SK-N-MC (cell line): ENCODE measurements at regions not wholly inside any gene's neighbourhood (a gene's known extent, or its start where the extent isn't known, plus 50 kb on each side); places are given as distances from the start of the nearest gene placed in this dataset.
"Not testable (repeated sequence)": the region's sequence is repeated elsewhere in the genome, so short reads cannot be mapped to it uniquely, and the experiment has no call there.

Experiments used
- DNase-seq: peaks from one replicate; pipeline ENCODE4 v3.0.0-alpha.2; 2011; ENCODE audit warnings: low read depth, low spot score
- H3K27ac ChIP-seq: fragments of 200-600 bp; sonication (generic); 2 replicates; pipeline ENCODE4 v1.5.1; 2016; ENCODE audit warnings: mixed run types
- H3K36me3 ChIP-seq: fragments of 200-600 bp; sonication (generic); 2 replicates; pipeline ENCODE4 v1.6.1; 2017; ENCODE audit warnings: antibody characterized with exemption, low read length, mixed read lengths; ENCODE audit not compliant: insufficient read depth
- H3K4me3 ChIP-seq: fragments of 200-600 bp; sonication (generic); 2 replicates; pipeline ENCODE4 v1.5.1; 2016
- H3K9ac ChIP-seq: fragments of 200-600 bp; sonication (generic); 2 replicates; pipeline ENCODE4 v1.8.0; 2017; ENCODE audit warnings: mixed run types, mixed read lengths; ENCODE audit not compliant: insufficient read length
- H3K9me3 ChIP-seq: fragments of 200-600 bp; sonication (generic); 2 replicates; pipeline ENCODE4 v1.6.1; 2017; ENCODE audit warnings: low read depth, mild to moderate bottlenecking, antibody characterized with exemption, low read length, moderate library complexity, mixed read lengths
- EZH2 ChIP-seq: fragments of 200-600 bp; sonication (generic); IDR thresholded peaks from one replicate; pipeline ENCODE4 v1.6.1; 2017; ENCODE audit warnings: antibody characterized with exemption
- FOXP2 ChIP-seq: optimal IDR thresholded peaks from 2 replicates; pipeline ENCODE3; 2011; ENCODE audit warnings: mild to moderate bottlenecking, moderate library complexity; ENCODE audit not compliant: insufficient read depth; ENCODE audit errors: extremely low read length, control extremely low read depth
- POLR2AphosphoS5 ChIP-seq: IDR thresholded peaks from 2 replicates; pipeline ENCODE4 v1.6.1; 2012; ENCODE audit warnings: mild to moderate bottlenecking, low read depth, low read length, borderline replicate concordance

DNA sequence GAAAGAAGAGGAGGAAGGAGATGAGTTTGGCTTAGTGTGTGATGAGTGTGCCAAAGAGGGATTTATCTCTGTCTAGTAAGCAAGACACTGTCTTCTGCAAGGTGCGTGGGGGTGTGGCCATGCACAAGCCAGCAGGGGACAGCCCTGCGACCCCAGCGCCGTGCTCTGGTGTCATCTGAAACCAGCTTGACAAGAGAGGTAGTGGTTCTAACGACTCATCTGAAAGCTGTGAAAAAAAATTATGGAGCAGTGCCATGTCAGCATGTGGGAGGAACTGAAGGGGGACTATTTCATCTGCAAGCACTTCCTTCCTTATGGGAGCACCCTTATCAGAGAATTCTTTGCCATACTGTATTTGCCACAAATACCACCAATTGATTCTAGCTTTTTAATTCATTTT is 398.6 kb downstream of the PSAT1 start:
- TF ChIP-seq EZH2 = no peak
- TF ChIP-seq FOXP2 = no peak
- TF ChIP-seq POLR2AphosphoS5 = no peak
- no peaks in the 10 kb centered on the region for H3K36me3 ChIP-seq
- no peak overlapping the region for H3K9ac ChIP-seq
- no peak for DNase-seq
- H3K9me3 ChIP-seq = no peaks in the 10 kb centered on the region
- no peak overlapping the region for H3K27ac ChIP-seq
- no peak overlapping the region for H3K4me3 ChIP-seq

DNA sequence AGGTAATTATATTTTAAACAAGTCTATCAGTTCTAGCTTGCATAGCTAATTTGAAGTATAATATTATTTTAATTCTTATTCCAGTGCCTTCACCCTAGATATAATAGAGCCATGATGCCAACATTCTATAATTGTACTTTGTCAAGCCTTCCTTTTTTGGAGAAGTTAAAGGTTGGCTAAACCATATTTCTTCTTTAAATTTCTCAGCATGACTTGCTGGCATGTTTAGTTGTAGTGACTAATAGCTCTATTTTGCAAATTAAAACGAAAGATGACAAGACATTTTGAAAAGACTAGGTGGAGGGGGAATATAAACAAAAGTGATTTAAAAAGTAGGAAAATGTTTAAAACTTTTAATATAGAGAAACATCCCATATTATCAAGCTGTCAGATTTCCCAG is 400.7 kb downstream of the PSAT1 start:
- no peak for DNase-seq
- Histone ChIP-seq H3K4me3 (no peak overlapping the region), H3K9me3 (no peaks in the 10 kb centered on the region), H3K36me3 (no peaks in the 10 kb centered on the region), H3K27ac (no peak overlapping the region), H3K9ac (no peak overlapping the region)
- no peak for TF ChIP-seq FOXP2
- TF ChIP-seq POLR2AphosphoS5 = no peak
- TF ChIP-seq EZH2 = no peak

DNA sequence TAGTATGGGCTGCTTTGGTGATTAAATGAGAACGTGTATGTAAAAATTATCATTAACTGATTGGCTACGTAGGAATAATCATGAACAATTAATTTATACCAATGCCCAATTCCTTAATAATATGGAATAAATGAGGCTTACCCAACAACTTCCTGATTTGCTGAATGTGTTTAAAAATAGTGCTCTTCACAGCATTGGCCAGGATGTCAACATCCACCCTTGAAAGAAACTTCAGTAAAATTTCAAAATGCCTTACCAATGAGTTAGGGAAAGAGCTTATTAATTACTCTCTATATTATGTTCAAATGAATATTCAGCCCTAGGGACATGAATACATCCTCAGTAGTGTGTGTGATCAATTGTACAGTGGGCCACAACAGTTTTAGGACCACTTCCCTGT is 401.4 kb downstream of the PSAT1 start:
- no peak overlapping the region for H3K4me3 ChIP-seq
- no peak for DNase-seq
- no peak overlapping the region for H3K9ac ChIP-seq
- H3K27ac ChIP-seq = no peak overlapping the region
- H3K9me3 ChIP-seq = no peaks in the 10 kb centered on the region
- H3K36me3 ChIP-seq = no peaks in the 10 kb centered on the region
- no peak for TF ChIP-seq FOXP2

DNA sequence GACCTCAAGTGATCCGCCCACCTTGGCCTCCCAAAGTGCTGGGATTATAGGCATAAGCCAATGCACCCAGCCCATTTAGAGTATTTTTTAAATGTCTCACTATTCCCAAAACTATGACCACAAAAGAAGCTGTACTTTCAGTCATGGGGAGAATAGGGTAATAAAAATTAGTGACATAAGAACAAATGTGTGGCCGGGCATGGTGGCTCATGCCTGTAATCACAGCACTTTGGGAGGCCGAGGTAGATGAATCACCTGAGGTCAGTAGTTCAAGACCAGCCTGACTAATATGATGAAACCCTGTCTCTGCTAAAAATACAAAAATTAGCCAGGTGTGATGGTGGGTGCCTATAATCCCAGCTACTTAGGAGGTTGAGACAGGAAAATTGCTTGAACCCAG is 402.3 kb downstream of the PSAT1 start:
- H3K36me3 ChIP-seq, DNase-seq, H3K4me3 ChIP-seq, H3K27ac ChIP-seq, H3K9me3 ChIP-seq, H3K9ac ChIP-seq: not testable (repeated sequence)

DNA sequence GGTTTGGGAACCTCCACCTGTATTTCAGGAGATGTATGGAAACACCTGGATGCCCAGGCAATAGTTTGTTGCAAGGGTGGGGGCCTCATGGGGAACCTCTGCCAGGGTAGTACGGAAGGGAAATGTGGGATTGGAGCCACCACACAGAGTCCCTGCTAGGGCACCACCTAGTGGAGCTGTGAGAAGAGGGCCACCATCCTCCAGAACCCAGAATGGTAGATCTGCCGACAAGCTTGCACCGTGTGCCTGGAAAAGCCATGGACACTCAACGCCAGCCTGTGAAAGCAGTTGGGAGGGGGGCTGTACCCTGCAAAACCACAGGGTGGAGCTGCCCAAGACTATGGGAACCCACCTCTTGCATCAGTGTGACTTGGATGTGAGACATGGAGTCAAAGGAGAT is 407.2 kb downstream of the PSAT1 start:
- H3K4me3 ChIP-seq, H3K27ac ChIP-seq, H3K36me3 ChIP-seq, H3K9ac ChIP-seq, DNase-seq, H3K9me3 ChIP-seq: not testable (repeated sequence)

DNA sequence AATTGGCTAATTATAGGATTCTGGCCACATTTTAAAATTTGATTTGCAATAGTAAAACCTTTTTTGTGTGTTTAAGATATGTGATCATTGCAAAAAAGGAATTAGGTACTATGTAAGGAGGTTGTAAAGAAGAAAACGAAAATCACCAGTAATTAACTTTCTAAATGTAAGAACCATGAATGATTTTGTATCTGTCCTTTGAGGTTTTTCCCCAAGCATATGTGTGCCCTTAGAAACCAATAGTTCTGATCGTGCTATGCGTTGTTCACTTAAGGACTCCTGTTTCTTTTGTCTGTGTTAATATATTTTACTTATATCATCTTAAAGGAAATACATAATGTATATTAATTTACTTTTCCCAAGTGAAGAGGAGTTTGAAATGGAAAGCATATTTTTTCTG is 410.2 kb downstream of the PSAT1 start:
- Histone ChIP-seq H3K27ac (no peak overlapping the region), H3K9ac (no peak overlapping the region), H3K9me3 (no peaks in the 10 kb centered on the region), H3K36me3 (no peaks in the 10 kb centered on the region), H3K4me3 (no peak overlapping the region)
- no peak for TF ChIP-seq EZH2
- TF ChIP-seq POLR2AphosphoS5 = no peak
- TF ChIP-seq FOXP2 = no peak
- no peak for DNase-seq

DNA sequence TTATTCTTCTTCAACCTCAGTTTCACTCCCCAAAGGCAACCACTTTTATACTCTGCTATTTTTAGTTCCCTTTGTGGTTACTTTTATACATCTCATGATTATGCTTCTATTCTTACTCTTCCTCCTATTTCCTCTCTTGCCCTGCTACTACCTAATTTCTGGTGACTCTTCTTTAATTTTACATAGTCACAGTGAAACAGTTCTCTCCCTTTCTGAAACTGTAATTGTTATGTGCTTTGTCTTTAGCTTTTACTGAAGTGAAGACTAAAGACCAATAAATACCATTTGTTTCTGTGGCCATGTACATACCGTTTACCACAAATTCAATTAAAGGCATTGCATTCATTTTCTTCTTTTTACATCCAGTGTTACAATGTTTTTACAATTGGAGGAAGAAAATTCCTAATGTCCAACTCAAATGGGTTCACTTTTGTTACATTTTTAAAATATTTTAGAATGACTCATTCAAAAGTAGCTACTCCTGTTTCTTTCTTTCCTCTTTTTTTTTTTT is 410.6 kb downstream of the PSAT1 start:
- no peak for DNase-seq
- no peaks in the 10 kb centered on the region for H3K9me3 ChIP-seq
- H3K27ac ChIP-seq = no peak overlapping the region
- no peak overlapping the region for H3K9ac ChIP-seq
- TF ChIP-seq EZH2 (no peak), FOXP2 (no peak), POLR2AphosphoS5 (no peak)
- no peak overlapping the region for H3K4me3 ChIP-seq
- H3K36me3 ChIP-seq = no peaks in the 10 kb centered on the region

DNA sequence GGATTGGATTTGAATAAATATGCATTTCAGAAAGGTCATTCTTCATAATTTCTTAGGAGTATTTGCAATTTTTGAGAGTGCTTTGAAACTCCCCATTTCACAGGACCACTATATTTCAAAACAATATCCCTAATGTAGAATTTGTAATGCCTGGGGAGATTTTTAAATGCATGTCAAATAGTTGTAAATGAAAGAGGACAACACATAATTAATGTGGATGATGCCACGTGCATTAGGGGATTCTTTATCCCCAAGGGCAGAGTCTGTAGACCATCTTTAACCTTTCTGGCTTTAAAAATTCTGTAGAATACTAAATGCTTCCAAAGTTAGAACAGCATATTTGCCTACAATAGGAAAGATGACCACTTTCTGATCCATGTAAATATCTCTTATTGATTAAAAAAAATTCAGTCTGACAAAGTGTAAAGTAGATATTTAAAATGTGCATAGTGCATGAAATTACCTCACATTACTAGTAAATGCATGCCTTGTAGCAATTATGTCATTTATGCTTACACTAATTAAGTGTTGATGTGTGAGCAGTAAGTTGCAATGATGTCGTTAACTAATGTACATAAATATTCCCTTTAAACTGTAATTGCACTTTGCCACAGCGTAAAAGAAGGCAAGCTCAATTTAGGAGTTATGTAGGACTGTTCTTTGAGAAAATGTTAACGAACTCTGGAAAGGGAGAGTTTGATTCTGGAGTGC is 416.1 kb downstream of the PSAT1 start:
- no peaks in the 10 kb centered on the region for H3K36me3 ChIP-seq
- no peak for TF ChIP-seq POLR2AphosphoS5
- TF ChIP-seq EZH2 = no peak
- TF ChIP-seq FOXP2 = no peak
- H3K9ac ChIP-seq = no peak overlapping the region
- H3K4me3 ChIP-seq = no peak overlapping the region
- no peaks in the 10 kb centered on the region for H3K9me3 ChIP-seq
- no peak overlapping the region for H3K27ac ChIP-seq
- DNase-seq = no peak

DNA sequence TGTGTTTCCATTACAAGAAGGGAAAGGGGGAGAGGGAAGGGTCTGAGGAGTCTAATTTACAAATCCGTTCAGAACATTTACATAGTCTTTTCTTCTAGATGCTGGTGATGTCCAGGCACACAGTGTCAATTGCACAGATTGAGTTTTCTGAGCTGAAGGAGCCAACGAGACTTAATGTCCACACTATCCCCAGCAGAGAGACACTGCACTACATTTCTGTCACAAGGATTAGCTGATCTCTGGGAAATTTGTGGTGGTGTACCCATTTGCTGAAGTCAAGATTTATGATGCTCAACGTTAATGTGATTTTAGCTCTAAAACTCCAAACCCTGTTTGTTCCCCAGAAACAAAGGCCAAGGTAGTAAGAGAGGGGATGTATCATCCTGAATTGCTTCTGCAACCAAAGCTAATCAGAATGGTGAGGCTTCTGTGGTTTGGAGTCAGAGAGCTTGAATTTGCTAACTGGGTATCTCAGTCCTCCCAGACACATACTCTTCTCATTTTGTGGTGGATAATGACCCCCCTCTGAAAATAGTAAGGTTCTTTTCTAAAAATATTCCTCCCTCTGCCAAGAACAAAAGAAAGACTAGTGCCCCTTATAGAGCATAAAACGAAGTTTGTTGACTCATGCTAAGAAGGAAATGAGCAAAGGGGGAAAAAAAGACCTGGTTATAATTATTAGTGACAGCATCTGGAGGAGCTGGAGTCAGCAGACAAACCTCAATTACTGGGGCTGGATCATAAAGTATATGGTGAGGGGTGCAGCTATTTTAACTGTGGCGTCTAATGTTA is 416.9 kb downstream of the PSAT1 start:
- Histone ChIP-seq H3K36me3 (no peaks in the 10 kb centered on the region), H3K4me3 (no peak overlapping the region), H3K9me3 (no peaks in the 10 kb centered on the region), H3K9ac (no peak overlapping the region), H3K27ac (no peak overlapping the region)
- TF ChIP-seq EZH2 = no peak
- TF ChIP-seq FOXP2 = no peak
- TF ChIP-seq POLR2AphosphoS5 = no peak
- DNase-seq = no peak
